Small intestine (tissue), 7 donors: ENCODE measurements at regions not wholly inside any gene's neighbourhood (a gene's known extent, or its start where the extent isn't known, plus 50 kb on each side); places are given as distances from the start of the nearest gene placed in this dataset.
"Not testable (repeated sequence)": the region's sequence is repeated elsewhere in the genome, so short reads cannot be mapped to it uniquely, and the experiment has no call there.

ENCODE experiments used
- DNase-seq, 2 donors: peaks; one replicate each; pipeline versions ENCODE4 v3.0.0 to v3.0.0-alpha.2; 2013
- FAIRE-seq: peaks from 2 replicates; lab custom pipeline; 2012; peaks lifted over from hg19 to GRCh38; lab: Jason Lieb, UNC
- H3K27ac ChIP-seq, 3 donors: one replicate each; pipeline ENCODE4 v1.5.1; 2013; ENCODE audit warnings: low read length in 2 of 3, mild to moderate bottlenecking in 2 of 3, control low read depth in 1 of 3, inconsistent platforms in 1 of 3, low read depth in 1 of 3, moderate library complexity in 1 of 3
- H3K27me3 ChIP-seq, 3 donors: one replicate each; pipeline ENCODE4 v1.6.1; 2013; ENCODE audit warnings: low read length in 3 of 3, inconsistent platforms in 1 of 3; ENCODE audit not compliant: control insufficient read depth in 3 of 3, insufficient read depth in 3 of 3
- H3K36me3 ChIP-seq, 3 donors: one replicate each; pipeline ENCODE4 v1.6.1; 2013; ENCODE audit warnings: low read length in 3 of 3, inconsistent platforms in 1 of 3, low read depth in 1 of 3, mild to moderate bottlenecking in 1 of 3, moderate library complexity in 1 of 3; ENCODE audit not compliant: control insufficient read depth in 3 of 3, insufficient read depth in 2 of 3
- H3K4me1 ChIP-seq, 3 donors: one replicate each; pipeline ENCODE4 v1.6.1; 2013; ENCODE audit warnings: low read length in 2 of 3, inconsistent platforms in 1 of 3, low read depth in 1 of 3, mild to moderate bottlenecking in 1 of 3, moderate library complexity in 1 of 3; ENCODE audit not compliant: control insufficient read depth in 3 of 3, insufficient read depth in 2 of 3
- H3K4me3 ChIP-seq, 3 donors: one replicate each; pipeline ENCODE4 v1.5.1; 2013; ENCODE audit warnings: low read length in 3 of 3, control low read depth in 1 of 3, inconsistent platforms in 1 of 3, low read depth in 1 of 3, mild to moderate bottlenecking in 1 of 3, moderate library complexity in 1 of 3
- H3K9me3 ChIP-seq, 2 donors: one replicate each; pipeline ENCODE4 v1.6.1; 2013; ENCODE audit warnings: low read depth in 1 of 2, low read length in 1 of 2; ENCODE audit not compliant: control insufficient read depth in 2 of 2, insufficient read depth in 1 of 2
- WGBS, 3 donors: extraction: QIAGEN DNeasy Blood & Tissue Kit; methylation state at CpG; one replicate each; pipeline ENCODE4 v1.1.7; 2013; 5-methylcytosine and 5-hydroxymethylcytosine counted together
- donor health status: healthy with polysubstance abuse.
- donor health status: control.
- donor health status: control.
- donor health status: Bipolar disorder and iron deficiency.
- donor health status: healthy.

DNA sequence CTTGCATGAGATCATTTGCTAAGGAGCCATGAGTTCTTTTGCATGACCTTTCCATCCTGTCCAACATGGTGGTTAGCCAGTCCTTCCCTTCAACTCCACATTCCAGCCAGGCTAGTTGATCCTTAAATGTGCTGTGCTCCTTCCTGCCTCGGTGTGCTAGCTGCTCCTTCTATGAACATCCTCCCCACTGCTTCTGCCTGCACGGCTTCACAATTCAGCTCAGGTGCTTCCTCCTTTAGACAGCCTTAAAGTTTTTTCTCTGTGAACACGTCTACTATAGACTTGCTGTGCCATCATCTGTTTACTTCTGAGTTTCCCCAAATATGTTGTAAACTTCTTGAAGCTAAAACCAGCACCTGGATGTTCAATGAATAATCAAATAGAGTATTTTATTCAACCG, 95.5 kb downstream of the OTUD1 start:
- Histone ChIP-seq H3K27me3 (no peaks in the 10 kb centered on the region), H3K27ac (no peak overlapping the region), H3K4me3 (no peak overlapping the region), H3K36me3 (no peaks in the 10 kb centered on the region), H3K9me3 (no peaks in the 10 kb centered on the region), H3K4me1 (no peaks in the 10 kb centered on the region)
- DNase-seq, result no peak
- no peak for FAIRE-seq
- 47 to 54% (median 48%) methylated on average over 4 of the region's 4 CpGs for WGBS, 3 donors

DNA sequence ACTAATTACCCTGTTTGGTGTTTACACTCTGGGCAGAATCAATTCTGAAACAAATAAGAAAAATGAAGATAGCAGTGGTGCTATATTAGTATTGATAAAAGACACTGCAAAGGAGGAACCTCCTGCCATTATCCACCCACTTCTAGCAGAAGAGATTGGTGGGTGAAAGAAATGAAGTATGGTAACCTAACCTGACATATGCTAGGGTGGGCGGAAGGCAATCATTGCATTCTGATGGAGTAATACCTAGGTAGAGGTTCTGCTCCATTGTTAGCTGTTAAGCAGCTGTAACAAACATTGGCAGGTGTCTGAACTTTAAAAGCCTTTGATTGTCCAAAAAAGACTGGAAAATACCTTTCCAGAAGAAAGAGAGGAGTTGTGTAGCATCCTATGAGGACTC, 95.9 kb downstream of the OTUD1 start:
- no peak overlapping the region for H3K27ac ChIP-seq
- H3K4me3 ChIP-seq, result no peak overlapping the region
- no peaks in the 10 kb centered on the region for H3K9me3 ChIP-seq
- no peak for DNase-seq
- H3K4me1 ChIP-seq, result no peaks in the 10 kb centered on the region
- WGBS, 3 donors, result 89 to 94% (median 92%) methylated on average over 1 of the region's 1 CpG
- FAIRE-seq, result no peak
- H3K36me3 ChIP-seq, result no peaks in the 10 kb centered on the region
- H3K27me3 ChIP-seq, result no peaks in the 10 kb centered on the region

DNA sequence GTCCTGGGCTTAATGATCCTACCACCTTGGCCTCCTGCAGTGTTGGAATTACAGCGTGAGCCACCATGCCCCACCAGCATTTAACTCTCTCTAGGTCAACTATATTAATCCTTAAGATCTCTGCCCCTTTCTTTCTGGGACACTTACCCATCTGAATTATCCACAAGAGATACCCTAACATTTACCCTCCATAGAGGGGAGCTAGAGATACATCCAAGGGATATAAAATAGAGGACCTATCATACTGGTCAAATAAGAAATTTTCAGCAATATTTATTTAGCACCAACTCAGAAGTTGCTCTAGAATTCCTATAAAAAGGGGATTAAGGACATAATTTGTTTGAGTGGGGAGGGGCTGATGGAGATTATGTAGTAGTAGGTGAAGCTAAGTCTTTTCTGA, 96.5 kb downstream of the OTUD1 start:
- Histone ChIP-seq H3K9me3 (no peaks in the 10 kb centered on the region), H3K27me3 (no peaks in the 10 kb centered on the region), H3K4me1 (no peaks in the 10 kb centered on the region), H3K27ac (no peak overlapping the region), H3K4me3 (no peak overlapping the region), H3K36me3 (no peaks in the 10 kb centered on the region)
- FAIRE-seq (no peak), DNase-seq (no peak)
- WGBS, 3 donors, result 50 to 81% (median 52%) methylated on average over 1 of the region's 1 CpG

DNA sequence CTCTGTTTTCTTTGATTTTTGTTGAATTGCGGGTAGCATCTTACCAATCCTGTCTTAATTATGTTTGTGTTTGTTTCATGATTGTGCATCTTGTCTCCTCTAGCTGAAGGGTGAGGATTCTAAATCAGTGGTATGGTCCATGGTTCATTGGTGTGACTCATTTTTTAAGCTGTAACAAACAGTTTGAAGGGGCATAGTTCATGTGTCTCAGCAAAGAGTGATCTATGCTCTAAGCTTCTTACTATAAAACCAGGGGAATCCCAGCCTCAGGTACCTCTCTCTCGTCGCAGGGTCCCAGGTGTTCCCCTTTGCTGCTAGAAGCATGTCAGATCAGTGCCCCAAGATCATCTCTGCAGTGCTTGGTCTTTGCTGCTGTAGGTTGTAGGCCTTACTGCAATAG, 100.1 kb downstream of the OTUD1 start:
- no peak overlapping the region for H3K27ac ChIP-seq
- no peak overlapping the region for H3K4me3 ChIP-seq
- FAIRE-seq, result no peak
- H3K36me3 ChIP-seq, result no peaks in the 10 kb centered on the region
- H3K9me3 ChIP-seq, result no peaks in the 10 kb centered on the region
- H3K4me1 ChIP-seq, result no peaks in the 10 kb centered on the region
- WGBS, 3 donors, result 64 to 82% (median 65%) methylated on average over 3 of the region's 3 CpGs
- H3K27me3 ChIP-seq, result no peaks in the 10 kb centered on the region
- DNase-seq, result no peak

DNA sequence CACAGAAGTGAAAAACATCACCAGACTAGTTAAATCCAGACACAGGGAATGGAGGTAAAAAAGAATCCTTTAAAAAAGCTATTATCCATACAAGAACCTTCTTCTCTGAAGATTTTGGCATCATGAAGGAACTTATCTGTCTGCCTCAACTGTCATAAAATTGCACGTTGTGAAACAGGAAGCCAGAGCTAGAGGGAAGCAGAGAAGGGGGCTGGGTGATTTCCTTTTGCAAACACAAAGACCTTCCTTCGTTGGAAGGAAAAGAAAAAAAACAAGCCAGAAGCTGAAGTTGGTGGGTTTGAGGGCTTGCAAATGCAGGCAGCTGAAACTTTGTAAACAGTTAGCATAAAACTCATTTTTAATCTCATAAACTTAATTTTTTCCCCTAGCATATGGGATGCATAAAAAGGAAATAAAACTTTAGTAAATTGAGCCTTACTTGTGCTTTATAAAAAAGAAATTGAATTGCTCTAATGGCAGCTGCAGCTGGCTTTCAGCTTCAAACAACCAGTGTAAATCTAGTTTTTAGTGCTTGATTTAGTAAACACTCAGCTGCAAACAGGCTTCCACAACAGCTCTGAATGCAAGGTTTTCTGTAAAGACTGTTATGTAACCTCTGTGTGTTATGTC, 101.6 kb downstream of the OTUD1 start:
- Histone ChIP-seq H3K9me3 (no peaks in the 10 kb centered on the region), H3K4me1 (no peaks in the 10 kb centered on the region), H3K4me3 (no peak overlapping the region), H3K36me3 (no peaks in the 10 kb centered on the region), H3K27ac (no peak overlapping the region), H3K27me3 (no peaks in the 10 kb centered on the region)
- WGBS, 3 donors, result 0 to 9% (median 0%) methylated on average over 2 of the region's 2 CpGs
- DNase-seq (no peak), FAIRE-seq (no peak)

DNA sequence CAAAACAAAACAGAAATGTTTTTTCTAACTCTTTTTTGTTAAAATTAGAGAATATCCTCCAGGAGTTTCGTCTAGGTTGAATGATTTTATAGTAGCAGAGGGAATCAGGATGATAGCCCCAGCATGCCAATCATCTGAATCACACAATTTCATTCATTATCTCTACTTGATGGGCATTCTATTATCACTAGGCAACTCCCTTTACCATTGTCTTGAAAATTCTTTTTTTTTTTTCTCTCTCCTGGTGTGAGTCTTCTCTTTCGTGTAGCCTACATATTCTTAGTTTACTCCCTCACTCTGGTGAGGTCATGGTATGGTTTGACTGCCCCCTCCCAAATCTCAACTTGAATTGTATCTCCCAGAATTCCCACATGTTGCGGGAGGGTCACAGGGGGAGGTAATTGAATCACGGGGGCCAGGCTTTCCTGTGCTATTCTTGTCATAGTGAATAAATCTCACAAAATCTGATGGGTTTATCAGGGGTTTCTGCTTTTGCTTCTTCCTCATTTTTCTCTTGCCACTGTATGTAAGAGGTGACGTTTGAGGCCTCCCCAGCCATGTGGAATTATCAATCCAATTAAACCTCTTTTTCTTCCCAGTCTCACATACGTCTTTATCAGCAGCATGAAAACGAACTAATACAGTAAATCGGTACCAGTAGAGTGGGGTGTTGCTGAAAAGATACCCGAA, 105.0 kb downstream of the OTUD1 start:
- H3K27me3 ChIP-seq, result no peaks in the 10 kb centered on the region
- DNase-seq, result no peak
- FAIRE-seq, result no peak
- no peak overlapping the region for H3K4me3 ChIP-seq
- no peaks in the 10 kb centered on the region for H3K9me3 ChIP-seq
- 68 to 72% (median 69%) methylated on average over 9 of the region's 9 CpGs for WGBS, 3 donors
- no peak overlapping the region for H3K27ac ChIP-seq
- H3K4me1 ChIP-seq, result no peaks in the 10 kb centered on the region
- H3K36me3 ChIP-seq, result no peaks in the 10 kb centered on the region

DNA sequence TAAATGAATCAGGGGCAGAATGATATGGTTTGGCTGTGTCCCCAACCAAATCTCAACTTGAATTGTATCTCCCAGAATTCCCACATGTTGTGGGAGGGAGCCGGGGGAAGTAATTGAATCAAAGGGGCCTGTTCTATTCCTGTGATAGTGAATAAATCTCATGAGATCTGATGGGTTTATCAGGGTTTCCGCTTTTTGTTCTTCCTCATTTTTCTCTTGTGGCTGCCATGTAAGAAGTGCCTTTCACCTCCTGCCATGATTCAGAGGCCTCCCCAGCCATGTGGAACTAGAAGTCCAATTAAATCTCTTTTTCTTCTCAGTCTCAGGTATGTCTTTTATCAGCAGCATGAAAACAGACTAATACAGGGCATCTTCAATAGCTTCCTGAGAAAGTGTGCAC, 107.0 kb downstream of the OTUD1 start:
- not testable (repeated sequence) for H3K36me3 ChIP-seq, H3K9me3 ChIP-seq, H3K27me3 ChIP-seq, H3K27ac ChIP-seq, H3K4me3 ChIP-seq, FAIRE-seq, DNase-seq, H3K4me1 ChIP-seq
- 82 to 88% (median 83%) methylated on average over 2 of the region's 2 CpGs for WGBS, 3 donors

DNA sequence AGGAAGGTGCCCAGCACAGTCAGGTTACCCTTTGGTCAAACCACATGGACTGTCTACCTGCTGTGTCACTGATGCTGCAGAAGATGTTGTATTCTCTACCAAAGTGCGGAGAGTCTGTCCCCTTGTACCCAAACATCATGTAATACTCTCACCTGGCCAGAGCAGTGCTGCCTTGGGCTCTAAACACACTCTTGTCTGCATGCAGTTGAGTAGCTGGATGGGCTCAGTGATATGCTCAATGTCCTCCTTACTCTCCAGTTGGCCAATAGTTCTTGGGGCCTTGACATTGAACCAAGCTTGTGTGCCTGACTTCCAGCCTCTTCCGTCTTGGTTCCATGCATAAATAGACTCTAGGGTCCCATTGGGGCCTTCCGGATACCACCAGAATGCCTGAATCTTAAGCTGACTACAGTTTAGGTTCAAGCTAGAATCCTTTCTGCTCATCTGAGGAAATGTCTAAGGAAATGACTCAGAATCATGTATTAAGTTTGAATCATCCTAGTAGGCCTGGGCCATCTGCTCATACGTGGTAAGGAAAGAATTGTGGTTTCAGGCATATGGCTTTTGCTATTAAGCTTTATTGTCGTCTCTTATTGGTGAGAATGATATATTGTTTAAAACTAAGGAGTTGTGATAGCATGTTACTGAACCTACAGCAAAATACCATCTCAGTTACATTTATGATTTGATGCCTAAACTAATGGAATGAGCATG, 118.0 kb downstream of the OTUD1 start:
- Histone ChIP-seq H3K4me1 (no peaks in the 10 kb centered on the region), H3K36me3 (no peaks in the 10 kb centered on the region), H3K9me3 (no peaks in the 10 kb centered on the region), H3K4me3 (no peak overlapping the region), H3K27ac (no peak overlapping the region), H3K27me3 (no peaks in the 10 kb centered on the region)
- FAIRE-seq, result no peak
- DNase-seq, result no peak
- 71 to 85% (median 80%) methylated on average over 5 of the region's 5 CpGs for WGBS, 3 donors
